H9 (cell line): ENCODE measurements at regions not wholly inside any gene's neighbourhood (a gene's known extent, or its start where the extent isn't known, plus 50 kb on each side); places are given as distances from the start of the nearest gene placed in this dataset.

Experiments used
- DNase-seq: peaks from one replicate; pipeline ENCODE4 v3.0.0-alpha.2; 2017
- H2AFZ ChIP-seq: one replicate; pipeline ENCODE4 v1.6.1; 2013; ENCODE audit warnings: mild to moderate bottlenecking, low read length, control low read depth, moderate library complexity
- H2AK5ac ChIP-seq: 2 replicates; pipeline ENCODE4 v1.6.1; 2013; ENCODE audit warnings: low read length, control low read depth, mixed read lengths; ENCODE audit not compliant: insufficient read length
- H2BK120ac ChIP-seq: one replicate; pipeline ENCODE4 v1.6.1; 2013; ENCODE audit warnings: low read depth, mild to moderate bottlenecking, low read length, control low read depth, inconsistent platforms; ENCODE audit not compliant: poor library complexity, severe bottlenecking
- H2BK12ac ChIP-seq: 2 replicates; pipeline ENCODE4 v1.6.1; 2013; ENCODE audit warnings: low read length, control low read depth, mixed read lengths, low read depth; ENCODE audit not compliant: insufficient read length
- H2BK15ac ChIP-seq: 2 replicates; pipeline ENCODE4 v1.6.1; 2013; ENCODE audit warnings: low read depth, low read length, control low read depth
- H2BK20ac ChIP-seq: one replicate; pipeline ENCODE4 v1.6.1; 2013; ENCODE audit warnings: low read depth, mild to moderate bottlenecking, low read length, control low read depth, inconsistent platforms; ENCODE audit not compliant: poor library complexity, severe bottlenecking
- H2BK5ac ChIP-seq: 2 replicates; pipeline ENCODE4 v1.6.1; 2013; ENCODE audit warnings: low read length, control low read depth, mixed read lengths; ENCODE audit not compliant: insufficient read length
- H3K14ac ChIP-seq: 2 replicates; pipeline ENCODE4 v1.6.1; 2013; ENCODE audit warnings: low read length, control low read depth; ENCODE audit not compliant: insufficient read depth
- H3K18ac ChIP-seq: 2 replicates; pipeline ENCODE4 v1.6.1; 2013; ENCODE audit warnings: low read depth, mild to moderate bottlenecking, mixed read lengths, low read length, control low read depth; ENCODE audit not compliant: insufficient read length
- H3K23ac ChIP-seq: 2 replicates; pipeline ENCODE4 v1.6.1; 2013; ENCODE audit warnings: low read length, control low read depth, mixed read lengths, low read depth; ENCODE audit not compliant: insufficient read length
- H3K23me2 ChIP-seq: 2 replicates; pipeline ENCODE4 v1.6.1; 2013; ENCODE audit warnings: low read depth, mild to moderate bottlenecking, mixed read lengths, low read length, control low read depth; ENCODE audit not compliant: insufficient read length, poor library complexity, severe bottlenecking
- H3K27ac ChIP-seq: 2 replicates; pipeline ENCODE4 v1.5.1; 2013; ENCODE audit warnings: low read length, control low read depth, mixed read lengths, low read depth; ENCODE audit not compliant: insufficient read length
- H3K27me3 ChIP-seq: 2 replicates; pipeline ENCODE4 v1.6.1; 2013; ENCODE audit warnings: low read length, control low read depth, inconsistent platforms; ENCODE audit not compliant: insufficient read depth
- H3K4ac ChIP-seq: 2 replicates; pipeline ENCODE4 v1.6.1; 2013; ENCODE audit warnings: low read depth, mild to moderate bottlenecking, control low read depth, inconsistent platforms, low read length, moderate library complexity
- H3K4me1 ChIP-seq: 2 replicates; pipeline ENCODE4 v1.6.1; 2013; ENCODE audit warnings: low read length, control low read depth, inconsistent platforms; ENCODE audit not compliant: insufficient read depth
- H3K4me2 ChIP-seq: 2 replicates; pipeline ENCODE4 v1.6.1; 2013; ENCODE audit warnings: low read length, control low read depth, mixed read lengths; ENCODE audit not compliant: insufficient read length, insufficient read depth
- H3K56ac ChIP-seq: 2 replicates; pipeline ENCODE4 v1.6.1; 2013; ENCODE audit warnings: low read depth, mild to moderate bottlenecking, mixed read lengths, low read length, control low read depth; ENCODE audit not compliant: insufficient read length
- H3K79me1 ChIP-seq: 2 replicates; pipeline ENCODE4 v1.6.1; 2013; ENCODE audit warnings: low read depth, mild to moderate bottlenecking, moderate library complexity, low read length, control low read depth, inconsistent platforms; ENCODE audit not compliant: insufficient read depth, poor library complexity, severe bottlenecking
- H3K79me2 ChIP-seq: 2 replicates; pipeline ENCODE4 v1.6.1; 2013; ENCODE audit warnings: low read length, control low read depth, inconsistent platforms; ENCODE audit not compliant: insufficient read depth
- H3K9ac ChIP-seq: 2 replicates; pipeline ENCODE4 v1.6.1; 2013; ENCODE audit warnings: low read length, control low read depth, mixed read lengths; ENCODE audit not compliant: insufficient read length; ENCODE audit errors: extremely low read depth
- H3K9me3 ChIP-seq: one replicate; pipeline ENCODE4 v1.6.1; 2013; ENCODE audit warnings: low read depth, low read length, inconsistent platforms; ENCODE audit not compliant: control insufficient read depth
- H3T11ph ChIP-seq: one replicate; pipeline ENCODE4 v1.6.1; 2013; ENCODE audit warnings: mild to moderate bottlenecking, low read length, control low read depth, inconsistent platforms
- H4K20me1 ChIP-seq: one replicate; pipeline ENCODE4 v1.6.1; 2013; ENCODE audit not compliant: control insufficient read depth, insufficient read length, insufficient read depth
- H4K5ac ChIP-seq: 2 replicates; pipeline ENCODE4 v1.6.1; 2013; ENCODE audit warnings: low read depth, mild to moderate bottlenecking, mixed read lengths, low read length, control low read depth; ENCODE audit not compliant: insufficient read length
- H4K8ac ChIP-seq: replicated peaks from 2 replicates; pipeline ENCODE4 v1.6.1; 2013; ENCODE audit warnings: low read length, control low read depth, mixed read lengths, low read depth; ENCODE audit not compliant: insufficient read length
- H4K91ac ChIP-seq: 2 replicates; pipeline ENCODE4 v1.6.1; 2013; ENCODE audit warnings: low read depth, mild to moderate bottlenecking, moderate library complexity, mixed read lengths, low read length, control low read depth; ENCODE audit not compliant: insufficient read length
- H3K27ac Mint-ChIP-seq, 3 experiments: 2 replicates in 2 of 3; 3 replicates in 1 of 3; pipeline ENCODE4 v1.8.0; 2020 to 2021; ENCODE audit warnings: mixed read lengths in 3 of 3, mild to moderate bottlenecking in 1 of 3, moderate library complexity in 1 of 3
- H3K27me3 Mint-ChIP-seq: 2 replicates; pipeline ENCODE4 v1.8.0; 2021; ENCODE audit warnings: low read depth, mild to moderate bottlenecking, moderate library complexity, mixed read lengths
- H3K36me3 Mint-ChIP-seq, 3 experiments: 2 replicates in 2 of 3; 3 replicates in 1 of 3; pipeline ENCODE4 v1.8.0; 2020 to 2021; ENCODE audit warnings: low read depth in 3 of 3, mixed read lengths in 3 of 3; ENCODE audit not compliant: insufficient read depth in 1 of 3
- H3K4me1 Mint-ChIP-seq, 2 experiments: 2 replicates each; pipeline ENCODE4 v1.8.0; 2020; ENCODE audit warnings: mixed read lengths in 2 of 2
- H3K4me3 Mint-ChIP-seq, 2 experiments: 2 replicates in 1 of 2; 3 replicates in 1 of 2; pipeline ENCODE4 v1.8.0; 2020 to 2021; ENCODE audit warnings: mild to moderate bottlenecking in 2 of 2, mixed read lengths in 2 of 2, moderate library complexity in 1 of 2
- H3K9me3 Mint-ChIP-seq, 2 experiments: 2 replicates in 1 of 2; 3 replicates in 1 of 2; pipeline ENCODE4 v1.8.0; 2020; ENCODE audit warnings: mild to moderate bottlenecking in 2 of 2, mixed read lengths in 2 of 2, moderate library complexity in 1 of 2
- WGBS: extraction: QIAGEN DNeasy Blood & Tissue Kit; methylation state at CpG from one replicate; pipeline ENCODE4 v1.1.7; 2013; ENCODE audit warnings: missing lambda C conversion rate, low lambda C conversion rate, mixed read lengths; ENCODE audit not compliant: insufficient read length; ENCODE audit errors: extremely low coverage; 5-methylcytosine and 5-hydroxymethylcytosine counted together
- TF ChIP-seq, protein P1 (sequence below): fragments of 200-600 bp; sonication (generic); conservative IDR thresholded peaks from 3 replicates; pipeline ENCODE4 v1.8.0; 2021; ENCODE audit warnings: antibody characterized with exemption, mild to moderate bottlenecking

DNA sequence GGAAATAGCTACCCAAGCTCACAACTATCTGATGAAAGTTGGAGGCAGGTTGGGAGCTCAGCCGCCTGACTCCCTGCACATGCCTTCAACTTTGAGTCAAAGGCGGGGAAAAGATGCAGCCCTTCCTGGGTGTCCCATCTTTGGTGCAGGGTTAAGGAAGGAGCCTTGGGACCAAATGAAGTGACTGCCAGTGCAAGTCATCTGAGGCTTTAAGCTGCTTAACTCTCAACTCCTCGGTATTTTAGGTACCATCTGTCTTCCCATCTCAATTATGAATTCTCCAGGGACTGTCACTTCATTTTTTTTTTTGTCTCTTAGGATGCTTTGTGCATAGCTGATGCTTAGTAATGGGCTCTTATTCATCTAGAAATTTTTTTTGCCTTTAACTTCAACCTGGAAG, 408.8 kb upstream of the C2CD4B start:
- no peak overlapping the region for H3K9ac ChIP-seq
- no peaks in the 10 kb centered on the region for H3K23me2 ChIP-seq
- H2AK5ac ChIP-seq = no peak overlapping the region
- no peak overlapping the region for H4K91ac ChIP-seq
- H4K20me1 ChIP-seq = no peaks in the 10 kb centered on the region
- no peak overlapping the region for H4K5ac ChIP-seq
- no peaks in the 10 kb centered on the region for H3K9me3 ChIP-seq
- no peaks in the 10 kb centered on the region; the same call in 1 of the 2 replicates for H3K27me3 Mint-ChIP-seq
- H3K36me3 Mint-ChIP-seq = no peaks in the 10 kb centered on the region
- no peaks in the 10 kb centered on the region for H3K4me1 ChIP-seq
- no peak overlapping the region for H3T11ph ChIP-seq
- H3K23ac ChIP-seq = no peak overlapping the region
- H2BK15ac ChIP-seq = no peak overlapping the region
- DNase-seq = no peak
- TF ChIP-seq, protein P1, sequence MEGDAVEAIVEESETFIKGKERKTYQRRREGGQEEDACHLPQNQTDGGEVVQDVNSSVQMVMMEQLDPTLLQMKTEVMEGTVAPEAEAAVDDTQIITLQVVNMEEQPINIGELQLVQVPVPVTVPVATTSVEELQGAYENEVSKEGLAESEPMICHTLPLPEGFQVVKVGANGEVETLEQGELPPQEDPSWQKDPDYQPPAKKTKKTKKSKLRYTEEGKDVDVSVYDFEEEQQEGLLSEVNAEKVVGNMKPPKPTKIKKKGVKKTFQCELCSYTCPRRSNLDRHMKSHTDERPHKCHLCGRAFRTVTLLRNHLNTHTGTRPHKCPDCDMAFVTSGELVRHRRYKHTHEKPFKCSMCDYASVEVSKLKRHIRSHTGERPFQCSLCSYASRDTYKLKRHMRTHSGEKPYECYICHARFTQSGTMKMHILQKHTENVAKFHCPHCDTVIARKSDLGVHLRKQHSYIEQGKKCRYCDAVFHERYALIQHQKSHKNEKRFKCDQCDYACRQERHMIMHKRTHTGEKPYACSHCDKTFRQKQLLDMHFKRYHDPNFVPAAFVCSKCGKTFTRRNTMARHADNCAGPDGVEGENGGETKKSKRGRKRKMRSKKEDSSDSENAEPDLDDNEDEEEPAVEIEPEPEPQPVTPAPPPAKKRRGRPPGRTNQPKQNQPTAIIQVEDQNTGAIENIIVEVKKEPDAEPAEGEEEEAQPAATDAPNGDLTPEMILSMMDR = no peak
- no peak overlapping the region for H3K27ac Mint-ChIP-seq
- H4K8ac ChIP-seq = no peak overlapping the region
- H3K4ac ChIP-seq = no peak overlapping the region
- no peak overlapping the region for H2BK120ac ChIP-seq
- no peak overlapping the region for H3K27ac ChIP-seq
- H3K4me3 Mint-ChIP-seq = no peak overlapping the region
- H3K79me1 ChIP-seq = no peaks in the 10 kb centered on the region
- no peaks in the 10 kb centered on the region for H3K9me3 Mint-ChIP-seq
- H3K79me2 ChIP-seq = no peaks in the 10 kb centered on the region
- H3K4me1 Mint-ChIP-seq = peaks cover 14 to 15% of the 10 kb centered on the region in 2 experiments
- no peak overlapping the region for H2BK20ac ChIP-seq
- no peak overlapping the region for H2AFZ ChIP-seq
- no CpG with 5 or more reads among the region's 3 CpGs for WGBS
- H3K27me3 ChIP-seq = no peaks in the 10 kb centered on the region
- H3K14ac ChIP-seq = no peak overlapping the region
- H3K56ac ChIP-seq = no peak overlapping the region
- H3K18ac ChIP-seq = no peak overlapping the region
- no peak overlapping the region for H3K4me2 ChIP-seq
- H2BK12ac ChIP-seq = no peak overlapping the region
- H2BK5ac ChIP-seq = no peak overlapping the region
